ENCODE measurements at regions not wholly inside any gene's neighbourhood (a gene's known extent, or its start where the extent isn't known, plus 50 kb on each side); places are given as distances from the start of the nearest gene placed in this dataset.

DNA sequence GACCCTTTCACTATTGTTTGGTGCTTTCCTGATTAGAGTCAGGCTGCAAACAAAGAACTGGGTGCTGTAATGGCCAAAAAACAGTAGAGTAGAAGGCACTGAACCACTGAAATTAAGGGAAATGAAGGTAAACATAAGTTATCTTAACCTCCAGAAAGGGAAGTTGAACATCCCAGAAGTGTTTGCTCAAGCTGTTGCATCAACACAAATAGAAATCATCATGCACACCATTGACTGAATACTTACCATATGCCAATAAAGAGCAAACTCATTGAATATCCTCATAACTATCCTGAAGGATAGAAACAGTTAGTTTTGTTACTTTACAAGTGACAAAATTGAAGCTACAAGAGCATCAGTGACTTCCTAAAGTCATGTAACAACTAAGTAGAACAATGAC is 477.4 kb upstream of the CHST9 start:
- BruUV-seq (replicated peaks) = no TSS peak
- Histone ChIP-seq H3K4me1 (ENCODE audit: control insufficient read depth, insufficient read depth, low read length) (no peaks in the 10 kb centered on the region), H3K9me3 (ENCODE audit: control insufficient read depth, insufficient read depth, low read depth, low read length) (no peaks in the 10 kb centered on the region), H3K4me3 (ENCODE audit: low read depth in 2 of 2, low read length in 2 of 2) (no peak overlapping the region), H3K27ac (ENCODE audit: low read length) (no peak overlapping the region), H3K36me3 (ENCODE audit: control insufficient read depth, insufficient read depth, low read length) (no peaks in the 10 kb centered on the region), H3K27me3 (ENCODE audit: control insufficient read depth, insufficient read depth, low read length) (no peaks in the 10 kb centered on the region)
- in situ Hi-C loops (cut with HindIII; ENCODE audit: low pct_unique_long_range_greater_than_20kb, low sequenced_read_pairs) = no loop called here
- CTCF ChIA-PET = no interaction called here
- TF ChIP-seq, protein P1, sequence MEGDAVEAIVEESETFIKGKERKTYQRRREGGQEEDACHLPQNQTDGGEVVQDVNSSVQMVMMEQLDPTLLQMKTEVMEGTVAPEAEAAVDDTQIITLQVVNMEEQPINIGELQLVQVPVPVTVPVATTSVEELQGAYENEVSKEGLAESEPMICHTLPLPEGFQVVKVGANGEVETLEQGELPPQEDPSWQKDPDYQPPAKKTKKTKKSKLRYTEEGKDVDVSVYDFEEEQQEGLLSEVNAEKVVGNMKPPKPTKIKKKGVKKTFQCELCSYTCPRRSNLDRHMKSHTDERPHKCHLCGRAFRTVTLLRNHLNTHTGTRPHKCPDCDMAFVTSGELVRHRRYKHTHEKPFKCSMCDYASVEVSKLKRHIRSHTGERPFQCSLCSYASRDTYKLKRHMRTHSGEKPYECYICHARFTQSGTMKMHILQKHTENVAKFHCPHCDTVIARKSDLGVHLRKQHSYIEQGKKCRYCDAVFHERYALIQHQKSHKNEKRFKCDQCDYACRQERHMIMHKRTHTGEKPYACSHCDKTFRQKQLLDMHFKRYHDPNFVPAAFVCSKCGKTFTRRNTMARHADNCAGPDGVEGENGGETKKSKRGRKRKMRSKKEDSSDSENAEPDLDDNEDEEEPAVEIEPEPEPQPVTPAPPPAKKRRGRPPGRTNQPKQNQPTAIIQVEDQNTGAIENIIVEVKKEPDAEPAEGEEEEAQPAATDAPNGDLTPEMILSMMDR (IDR thresholded peaks at IDR 0.05) = no peak
- no peak for TF ChIP-seq POLR2AphosphoS5 (IDR thresholded peaks at IDR 0.05; ENCODE audit: low read depth, low read length)
- TF ChIP-seq REST (IDR thresholded peaks at IDR 0.05; ENCODE audit: insufficient read depth in 1 of 2, low read depth in 2 of 2, low read length in 1 of 2) = no peak
- TF ChIP-seq TCF7L2 (IDR thresholded peaks at IDR 0.05; ENCODE audit: low read depth, low read length) = no peak
- no peak for TF ChIP-seq SIN3A (IDR thresholded peaks at IDR 0.05; ENCODE audit: borderline replicate concordance, insufficient read depth, low read depth, low read length)
- POLR2A ChIA-PET = no interaction called here
- intact Hi-C loops (cut with micrococcal nuclease; ENCODE audit: unreplicated experiment) = no loop called here
- DNase-seq (ENCODE audit: low read depth, low spot score) (no peak), ATAC-seq (no peak)

DNA sequence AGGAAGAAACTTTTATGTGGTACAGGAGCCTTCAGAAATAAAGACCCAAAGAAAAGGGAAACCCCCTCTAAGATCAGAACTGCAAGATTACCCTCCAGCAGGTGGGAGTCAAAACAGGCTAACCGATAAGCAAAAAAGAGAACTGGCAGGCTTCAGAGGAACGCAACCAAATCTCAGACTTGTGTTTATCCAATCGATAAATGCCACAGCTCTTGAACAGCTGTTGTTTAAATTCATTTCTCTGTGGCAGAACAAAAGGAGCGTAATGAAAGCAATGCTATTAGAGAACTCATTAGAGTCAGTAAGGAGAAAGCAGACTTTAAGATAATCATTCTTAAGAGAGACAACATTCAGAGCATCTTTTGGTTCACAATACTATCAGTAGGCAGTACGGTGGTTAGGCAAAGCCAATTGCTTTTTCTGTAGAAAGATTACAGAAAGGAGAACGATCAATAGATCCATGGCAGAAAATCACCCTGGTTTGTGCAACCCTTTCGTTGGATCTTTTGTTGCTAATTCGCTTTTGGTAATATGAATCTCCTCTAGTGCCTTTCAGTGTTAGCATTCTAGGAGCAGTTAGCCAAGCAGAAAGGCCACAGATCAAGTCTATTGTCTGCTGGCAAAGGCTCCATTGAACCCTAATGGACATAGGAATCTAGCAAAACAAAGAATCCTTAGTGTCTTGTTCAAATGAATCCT is 476.4 kb upstream of the CHST9 start:
- DNase-seq (ENCODE audit: low read depth, low spot score) = no peak
- Histone ChIP-seq H3K4me3 (ENCODE audit: low read depth in 2 of 2, low read length in 2 of 2) (no peak overlapping the region), H3K9me3 (ENCODE audit: control insufficient read depth, insufficient read depth, low read depth, low read length) (no peaks in the 10 kb centered on the region), H3K27me3 (ENCODE audit: control insufficient read depth, insufficient read depth, low read length) (no peaks in the 10 kb centered on the region), H3K27ac (ENCODE audit: low read length) (no peak overlapping the region), H3K36me3 (ENCODE audit: control insufficient read depth, insufficient read depth, low read length) (no peaks in the 10 kb centered on the region), H3K4me1 (ENCODE audit: control insufficient read depth, insufficient read depth, low read length) (no peaks in the 10 kb centered on the region)
- ChIA-PET POLR2A (no interaction called here), CTCF (no interaction called here)
- no peak for TF ChIP-seq TCF7L2 (IDR thresholded peaks at IDR 0.05; ENCODE audit: low read depth, low read length)
- TF ChIP-seq SIN3A (IDR thresholded peaks at IDR 0.05; ENCODE audit: borderline replicate concordance, insufficient read depth, low read depth, low read length) = no peak
- no peak for ATAC-seq
- in situ Hi-C loops (cut with HindIII; ENCODE audit: low pct_unique_long_range_greater_than_20kb, low sequenced_read_pairs) (no loop called here), intact Hi-C loops (cut with micrococcal nuclease; ENCODE audit: unreplicated experiment) (no loop called here)
- BruUV-seq (replicated peaks) = no TSS peak

GRCh38 chr18:27656905-27657304 is 471.8 kb upstream of the CHST9 start:
- no peak for DNase-seq (ENCODE audit: low read depth, low spot score)
- no peaks in the 10 kb centered on the region for H3K27me3 ChIP-seq (ENCODE audit: control insufficient read depth, insufficient read depth, low read length)
- ChIA-PET POLR2A (no interaction called here), CTCF (no interaction called here)
- in situ Hi-C loops (cut with HindIII; ENCODE audit: low pct_unique_long_range_greater_than_20kb, low sequenced_read_pairs) (no loop called here), intact Hi-C loops (cut with micrococcal nuclease; ENCODE audit: unreplicated experiment) (no loop called here)
- H3K4me3 ChIP-seq (ENCODE audit: low read depth in 2 of 2, low read length in 2 of 2) = no peak overlapping the region
- H3K4me1 ChIP-seq (ENCODE audit: control insufficient read depth, insufficient read depth, low read length) = no peaks in the 10 kb centered on the region
- H3K36me3 ChIP-seq (ENCODE audit: control insufficient read depth, insufficient read depth, low read length) = no peaks in the 10 kb centered on the region
- no TSS peak for BruUV-seq (replicated peaks)
- no peaks in the 10 kb centered on the region for H3K9me3 ChIP-seq (ENCODE audit: control insufficient read depth, insufficient read depth, low read depth, low read length)
- ATAC-seq = no peak
- TF ChIP-seq POLR2AphosphoS5 (IDR thresholded peaks at IDR 0.05; ENCODE audit: low read depth, low read length) (no peak), TCF7L2 (IDR thresholded peaks at IDR 0.05; ENCODE audit: low read depth, low read length) (no peak), SIN3A (IDR thresholded peaks at IDR 0.05; ENCODE audit: borderline replicate concordance, insufficient read depth, low read depth, low read length) (no peak)
- TF ChIP-seq, protein P1 (IDR thresholded peaks at IDR 0.05) = no peak
- no peak overlapping the region for H3K27ac ChIP-seq (ENCODE audit: low read length)

Data from Panc1 (cell line).